ENCODE measurements at regions not wholly inside any gene's neighbourhood (a gene's known extent, or its start where the extent isn't known, plus 50 kb on each side); places are given as distances from the start of the nearest gene placed in this dataset.

DNA sequence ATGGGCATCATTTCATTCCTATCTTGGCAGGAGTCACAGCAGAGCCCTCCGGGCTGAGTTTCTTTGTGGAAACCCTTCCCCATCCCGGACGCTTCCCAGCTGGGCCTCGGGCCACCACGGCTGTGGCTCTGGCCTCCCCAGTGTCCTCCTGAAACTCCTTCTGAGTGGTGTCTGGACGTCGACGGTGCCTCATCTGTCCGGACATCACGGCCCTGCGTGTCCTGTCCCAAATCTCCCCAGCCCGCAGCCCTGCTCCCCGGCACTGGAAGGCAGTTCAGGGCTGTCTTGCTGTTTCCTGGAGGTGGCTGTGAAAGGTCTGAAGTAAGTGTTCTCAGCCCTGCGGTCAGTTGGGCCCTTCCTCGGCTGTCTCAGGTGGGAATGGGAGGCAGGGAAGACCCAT is 99.8 kb upstream of the TMEM18 start:
- TF ChIP-seq, protein P1, sequence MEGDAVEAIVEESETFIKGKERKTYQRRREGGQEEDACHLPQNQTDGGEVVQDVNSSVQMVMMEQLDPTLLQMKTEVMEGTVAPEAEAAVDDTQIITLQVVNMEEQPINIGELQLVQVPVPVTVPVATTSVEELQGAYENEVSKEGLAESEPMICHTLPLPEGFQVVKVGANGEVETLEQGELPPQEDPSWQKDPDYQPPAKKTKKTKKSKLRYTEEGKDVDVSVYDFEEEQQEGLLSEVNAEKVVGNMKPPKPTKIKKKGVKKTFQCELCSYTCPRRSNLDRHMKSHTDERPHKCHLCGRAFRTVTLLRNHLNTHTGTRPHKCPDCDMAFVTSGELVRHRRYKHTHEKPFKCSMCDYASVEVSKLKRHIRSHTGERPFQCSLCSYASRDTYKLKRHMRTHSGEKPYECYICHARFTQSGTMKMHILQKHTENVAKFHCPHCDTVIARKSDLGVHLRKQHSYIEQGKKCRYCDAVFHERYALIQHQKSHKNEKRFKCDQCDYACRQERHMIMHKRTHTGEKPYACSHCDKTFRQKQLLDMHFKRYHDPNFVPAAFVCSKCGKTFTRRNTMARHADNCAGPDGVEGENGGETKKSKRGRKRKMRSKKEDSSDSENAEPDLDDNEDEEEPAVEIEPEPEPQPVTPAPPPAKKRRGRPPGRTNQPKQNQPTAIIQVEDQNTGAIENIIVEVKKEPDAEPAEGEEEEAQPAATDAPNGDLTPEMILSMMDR (IDR thresholded peaks at IDR 0.05) = no peak
- no peak for TF ChIP-seq POLR2A (IDR thresholded peaks at IDR 0.05)
